AG04450 (cell line): ENCODE measurements at regions not wholly inside any gene's neighbourhood (a gene's known extent, or its start where the extent isn't known, plus 50 kb on each side); places are given as distances from the start of the nearest gene placed in this dataset.

Experiments
- CTCF ChIA-PET: fragments of 300-600, 350-600 bp; formaldehyde crosslinking; extraction: SDS; loops from one replicate; lab custom pipeline; 2022; ENCODE audit warnings: antibody characterized with exemption, inconsistent platforms; lab: Charles Lee
- POLR2A ChIA-PET: fragments of 350-600 bp; formaldehyde crosslinking; extraction: SDS; loops from one replicate; lab custom pipeline; 2021; ENCODE audit warnings: antibody characterized with exemption, inconsistent platforms; lab: Yijun Ruan, JAX
- DNase-seq: peaks from one replicate; pipeline ENCODE4 v3.0.0-alpha.2; 2011; ENCODE audit warnings: low read depth, low spot score
- H3K27ac ChIP-seq: one replicate; pipeline ENCODE4 v1.5.1; 2012; ENCODE audit warnings: low read depth, low read length, control low read depth
- H3K27me3 ChIP-seq: one replicate; pipeline ENCODE4 v1.6.0; 2012; ENCODE audit warnings: low read length; ENCODE audit not compliant: control insufficient read depth, insufficient read depth
- H3K4me3 ChIP-seq: 2 replicates; pipeline ENCODE4 v1.5.1; 2011; ENCODE audit warnings: mild to moderate bottlenecking, low read depth, low read length, control low read depth
- H3K9me3 ChIP-seq: 2 replicates; pipeline ENCODE4 v1.5.1; 2012; ENCODE audit warnings: low read length; ENCODE audit not compliant: control insufficient read depth, insufficient read depth
- TF ChIP-seq, protein P1 (sequence below): IDR thresholded peaks from 2 replicates; pipeline ENCODE4 v1.5.1; 2011; ENCODE audit warnings: low read depth, low read length, control low read depth, inconsistent platforms

DNA sequence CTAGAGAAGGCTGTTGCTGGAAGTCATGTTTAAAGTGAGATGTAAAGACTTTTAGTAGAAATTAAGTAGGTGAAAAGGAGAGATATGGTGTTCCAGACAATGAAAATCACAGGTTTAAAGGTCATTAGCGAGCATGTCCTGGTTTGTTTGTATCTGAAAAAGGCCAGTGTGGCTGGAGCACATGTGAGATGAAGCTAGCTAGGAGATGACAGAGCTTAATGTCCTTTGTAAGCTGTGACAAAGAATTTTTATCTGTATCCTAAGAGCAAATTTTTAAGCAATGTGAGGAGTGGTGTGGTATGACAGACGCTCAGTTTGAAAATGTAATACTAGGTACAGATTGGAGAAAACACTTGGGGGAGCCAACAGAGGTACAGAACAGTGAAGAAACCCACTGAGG lies 567.2 kb upstream of the ARRDC3 start:
- no peaks in the 10 kb centered on the region for H3K27me3 ChIP-seq
- TF ChIP-seq, protein P1, sequence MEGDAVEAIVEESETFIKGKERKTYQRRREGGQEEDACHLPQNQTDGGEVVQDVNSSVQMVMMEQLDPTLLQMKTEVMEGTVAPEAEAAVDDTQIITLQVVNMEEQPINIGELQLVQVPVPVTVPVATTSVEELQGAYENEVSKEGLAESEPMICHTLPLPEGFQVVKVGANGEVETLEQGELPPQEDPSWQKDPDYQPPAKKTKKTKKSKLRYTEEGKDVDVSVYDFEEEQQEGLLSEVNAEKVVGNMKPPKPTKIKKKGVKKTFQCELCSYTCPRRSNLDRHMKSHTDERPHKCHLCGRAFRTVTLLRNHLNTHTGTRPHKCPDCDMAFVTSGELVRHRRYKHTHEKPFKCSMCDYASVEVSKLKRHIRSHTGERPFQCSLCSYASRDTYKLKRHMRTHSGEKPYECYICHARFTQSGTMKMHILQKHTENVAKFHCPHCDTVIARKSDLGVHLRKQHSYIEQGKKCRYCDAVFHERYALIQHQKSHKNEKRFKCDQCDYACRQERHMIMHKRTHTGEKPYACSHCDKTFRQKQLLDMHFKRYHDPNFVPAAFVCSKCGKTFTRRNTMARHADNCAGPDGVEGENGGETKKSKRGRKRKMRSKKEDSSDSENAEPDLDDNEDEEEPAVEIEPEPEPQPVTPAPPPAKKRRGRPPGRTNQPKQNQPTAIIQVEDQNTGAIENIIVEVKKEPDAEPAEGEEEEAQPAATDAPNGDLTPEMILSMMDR: no peak
- no peak overlapping the region for H3K4me3 ChIP-seq
- no peaks in the 10 kb centered on the region for H3K9me3 ChIP-seq
- CTCF ChIA-PET: no interaction called here
- H3K27ac ChIP-seq: no peak overlapping the region
- POLR2A ChIA-PET: no interaction called here
- DNase-seq: no peak

DNA sequence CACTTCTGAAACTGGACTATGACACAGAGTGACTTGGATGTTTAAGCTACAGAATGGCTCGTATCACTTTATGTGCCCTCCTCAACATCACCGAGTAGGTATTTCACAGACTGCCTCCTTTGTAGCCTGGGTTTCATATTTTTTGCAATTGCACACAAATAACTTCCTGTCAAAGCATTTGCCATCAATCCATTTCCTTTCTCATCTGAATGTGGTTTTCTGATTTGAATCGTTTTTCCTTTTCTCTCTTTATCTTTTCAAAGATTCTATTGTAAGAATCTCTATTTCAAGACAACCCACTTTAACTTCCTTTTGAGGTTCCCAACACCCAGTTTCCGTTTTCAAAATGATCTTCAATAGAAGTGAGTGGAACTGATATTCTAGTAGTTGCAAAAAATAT lies 563.8 kb upstream of the ARRDC3 start:
- no peaks in the 10 kb centered on the region for H3K9me3 ChIP-seq
- TF ChIP-seq, protein P1: no peak
- no peak overlapping the region for H3K4me3 ChIP-seq
- H3K27me3 ChIP-seq: no peaks in the 10 kb centered on the region
- DNase-seq: no peak
- CTCF ChIA-PET: no interaction called here
- H3K27ac ChIP-seq: no peak overlapping the region
- POLR2A ChIA-PET: no interaction called here

DNA sequence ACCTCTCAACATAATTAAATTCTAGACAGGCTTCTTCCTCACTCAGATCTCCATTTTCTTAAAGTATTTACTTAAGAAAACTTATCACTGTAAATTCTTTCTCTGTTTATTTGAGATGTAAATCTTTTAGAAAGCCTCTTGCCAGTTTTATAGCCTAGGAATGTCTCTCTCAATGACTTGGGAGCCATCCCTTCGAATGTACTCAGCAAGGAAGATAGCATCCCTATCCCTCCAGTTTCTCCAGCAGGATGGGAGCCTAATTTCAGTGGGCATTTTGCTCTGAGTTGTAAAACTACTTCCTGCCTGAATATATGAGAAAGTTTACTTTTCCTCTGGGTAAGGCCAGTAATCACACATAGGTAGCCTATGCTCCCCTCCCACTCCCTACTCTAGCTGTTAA lies 558.5 kb upstream of the ARRDC3 start:
- no peak overlapping the region for H3K27ac ChIP-seq
- CTCF ChIA-PET: no interaction called here
- TF ChIP-seq, protein P1: no peak
- H3K27me3 ChIP-seq: no peaks in the 10 kb centered on the region
- H3K9me3 ChIP-seq: no peaks in the 10 kb centered on the region
- DNase-seq: no peak
- no peak overlapping the region for H3K4me3 ChIP-seq
- POLR2A ChIA-PET: no interaction called here

DNA sequence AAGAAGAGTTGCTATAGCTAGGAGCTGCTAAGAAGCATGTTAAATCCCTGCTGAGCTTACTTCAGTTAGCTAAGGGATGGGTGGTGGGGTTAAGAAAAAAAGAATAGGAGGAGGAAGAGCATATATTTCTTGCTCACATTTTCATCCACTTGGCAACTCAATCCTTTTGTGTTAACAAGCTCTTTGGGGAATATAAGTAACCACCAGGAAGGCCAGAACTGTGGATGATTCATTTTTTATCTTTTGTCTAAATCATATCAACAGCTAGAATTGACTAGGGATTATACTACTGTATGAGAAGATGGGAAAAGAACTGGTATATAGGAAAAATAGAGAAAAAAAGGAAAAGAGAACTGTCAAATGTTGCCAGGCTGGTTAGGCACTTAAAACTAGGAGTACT lies 555.3 kb upstream of the ARRDC3 start:
- CTCF ChIA-PET: interaction anchor here (3.8 kb wide), 1 partner anchor 9 kb away, joined by 23 read pairs; no protein-coding TSS in a partner anchor
- no peak for DNase-seq
- Histone ChIP-seq H3K27me3 (no peaks in the 10 kb centered on the region), H3K27ac (no peak overlapping the region), H3K4me3 (no peak overlapping the region), H3K9me3 (no peaks in the 10 kb centered on the region)
- POLR2A ChIA-PET: no interaction called here
- TF ChIP-seq, protein P1: no peak

- TF ChIP-seq, protein P1: no peak
- Histone ChIP-seq H3K9me3 (no peaks in the 10 kb centered on the region), H3K27ac (no peak overlapping the region), H3K4me3 (no peak overlapping the region), H3K27me3 (no peaks in the 10 kb centered on the region)
- CTCF ChIA-PET: no interaction called here
- DNase-seq: no peak
- POLR2A ChIA-PET: no interaction called here
These were observed 554.0 kb upstream of the ARRDC3 start for GRCh38 chr5:91937121-91937520.
